GM19455 (cell line): ENCODE measurements at regions not wholly inside any gene's neighbourhood (a gene's known extent, or its start where the extent isn't known, plus 50 kb on each side); places are given as distances from the start of the nearest gene placed in this dataset.
"Not testable (repeated sequence)": the region's sequence is repeated elsewhere in the genome, so short reads cannot be mapped to it uniquely, and the experiment has no call there.

ENCODE experiments used
- ATAC-seq: cut with Tn5 transposase; IDR thresholded peaks from one replicate; pipeline ENCODE4 v1.9.1; 2021; ENCODE audit not compliant: unreplicated experiment

GRCh38 chr3:177613901-177614300 lies 416.6 kb upstream of the TBL1XR1 start:
- no peak for ATAC-seq

GRCh38 chr3:177615015-177615414 lies 417.7 kb upstream of the TBL1XR1 start:
- no peak for ATAC-seq

DNA sequence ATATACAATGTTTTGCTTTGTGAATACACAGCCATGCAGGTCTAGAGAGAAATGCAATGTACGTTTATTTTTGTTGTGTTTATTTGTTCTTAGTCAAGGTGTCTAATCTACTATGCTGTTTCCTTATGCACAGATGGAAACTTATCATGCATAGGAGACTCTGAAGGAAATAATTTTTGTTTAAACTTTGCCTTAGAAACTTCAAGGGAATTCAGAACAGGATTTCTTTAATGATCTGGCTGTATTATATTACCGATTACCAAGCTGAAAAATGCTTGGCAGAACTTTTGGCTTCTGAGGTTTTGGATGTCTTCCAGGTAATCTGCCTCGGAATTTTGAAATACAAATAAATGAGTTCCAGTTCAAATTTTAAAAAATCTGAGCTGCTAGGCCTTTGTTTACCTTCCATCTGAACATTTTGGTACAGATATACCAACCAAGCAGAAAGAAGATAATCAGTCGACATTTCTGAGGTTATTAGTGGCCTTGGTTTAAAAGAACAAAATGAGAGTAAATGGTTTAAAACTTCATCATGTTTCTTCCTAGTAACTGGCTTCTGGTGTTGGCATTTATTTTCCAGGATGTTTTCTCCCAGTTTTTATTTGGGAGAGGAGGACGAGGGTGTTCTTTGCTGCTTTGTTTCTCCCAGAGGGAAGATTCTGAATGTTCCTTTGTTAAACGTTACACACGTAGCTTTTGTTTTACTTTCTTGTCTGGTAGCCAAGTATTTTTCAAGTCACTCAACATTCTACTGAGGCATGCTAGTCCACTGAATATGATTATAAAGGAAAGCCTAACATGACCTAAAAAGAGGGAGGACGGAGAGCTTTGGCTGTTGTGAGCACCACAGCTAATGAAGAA lies 421.8 kb upstream of the TBL1XR1 start:
- ATAC-seq: no peak

- no peak for ATAC-seq
These were observed 422.8 kb upstream of the TBL1XR1 start for GRCh38 chr3:177620073-177620472.

DNA sequence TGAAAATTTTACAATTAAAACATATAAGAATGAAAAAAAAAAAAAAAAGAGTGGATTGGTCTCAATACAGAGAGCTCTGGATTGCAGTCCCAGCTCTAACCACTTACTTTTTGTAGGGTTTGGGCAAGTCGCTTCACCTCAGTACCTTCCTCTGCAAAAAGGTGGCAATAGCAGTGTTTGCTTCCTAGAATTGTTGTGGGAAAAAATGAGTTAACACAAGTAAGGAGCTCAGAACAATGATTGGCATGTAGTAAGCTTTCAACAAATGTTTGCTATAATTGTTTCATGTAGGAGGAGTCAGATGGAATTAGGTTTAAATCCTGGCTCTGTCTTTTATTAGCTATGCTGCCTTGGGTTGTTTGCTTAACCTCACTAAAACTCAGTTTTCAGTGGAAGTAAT lies 425.2 kb upstream of the TBL1XR1 start:
- no peak for ATAC-seq

DNA sequence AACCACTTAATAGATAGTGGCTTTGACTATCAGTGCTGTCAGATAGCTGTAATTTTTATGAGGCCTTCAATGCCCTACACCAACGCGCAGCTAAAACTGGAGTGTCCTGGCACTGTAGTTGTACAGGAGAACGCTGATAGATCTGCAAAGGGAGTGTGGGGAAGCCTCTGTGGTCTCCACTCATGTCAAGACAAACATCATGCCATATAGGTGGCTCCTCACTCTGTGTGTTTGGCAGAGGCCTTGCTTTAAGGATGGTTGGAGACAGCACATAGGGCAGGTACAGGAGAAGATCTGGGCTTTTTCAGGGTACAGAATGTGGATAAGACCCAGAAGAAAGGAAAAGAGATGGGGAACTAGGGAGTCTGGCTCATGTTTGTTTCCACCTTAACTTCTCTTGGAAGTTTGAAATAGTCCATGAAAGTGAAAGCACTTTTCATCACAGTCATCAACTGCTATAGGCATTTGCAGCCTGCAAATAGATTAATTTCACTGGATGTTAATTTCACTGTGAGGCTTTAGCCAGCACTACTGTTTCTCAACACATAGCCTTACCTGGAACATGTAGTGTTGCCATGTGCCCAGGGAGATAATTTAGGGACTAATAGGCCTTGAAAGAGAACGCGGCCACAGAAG lies 425.8 kb upstream of the TBL1XR1 start:
- no peak for ATAC-seq

GRCh38 chr3:177624528-177625495 lies 427.5 kb upstream of the TBL1XR1 start:
- ATAC-seq: no peak

- no peak for ATAC-seq
These were observed 428.8 kb upstream of the TBL1XR1 start for GRCh38 chr3:177626045-177626444.

DNA sequence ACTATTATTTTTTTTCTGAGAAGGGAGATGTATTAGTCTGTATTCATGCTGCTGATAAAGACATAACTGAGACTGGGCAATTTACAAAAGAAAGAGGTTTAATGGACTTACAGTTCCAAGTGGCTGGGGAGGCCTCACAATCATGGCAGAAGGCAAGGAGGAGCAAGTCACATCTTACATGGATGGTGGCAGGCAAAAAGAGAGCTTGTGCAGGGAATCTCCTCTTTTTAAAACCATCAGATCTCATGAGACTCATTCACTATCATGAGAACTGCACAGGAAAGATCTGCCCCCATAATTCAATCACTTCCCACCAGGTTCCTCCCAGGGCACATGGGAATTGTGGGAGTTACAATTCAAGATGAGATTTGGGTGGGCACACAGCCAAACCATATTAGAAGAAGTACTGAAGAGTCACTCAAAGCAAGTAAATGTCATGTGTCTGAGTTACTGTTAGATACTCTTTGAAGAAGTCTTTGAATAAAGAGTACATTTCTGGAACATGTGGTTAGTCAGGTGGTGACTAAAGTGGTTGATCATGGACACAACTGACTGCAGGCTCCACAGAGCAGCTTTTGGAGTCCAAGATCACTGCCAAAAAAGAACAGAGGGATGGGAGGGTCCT lies 430.9 kb upstream of the TBL1XR1 start:
- ATAC-seq: not testable (repeated sequence)

GRCh38 chr3:177629276-177629675 lies 432.0 kb upstream of the TBL1XR1 start:
- no peak for ATAC-seq

DNA sequence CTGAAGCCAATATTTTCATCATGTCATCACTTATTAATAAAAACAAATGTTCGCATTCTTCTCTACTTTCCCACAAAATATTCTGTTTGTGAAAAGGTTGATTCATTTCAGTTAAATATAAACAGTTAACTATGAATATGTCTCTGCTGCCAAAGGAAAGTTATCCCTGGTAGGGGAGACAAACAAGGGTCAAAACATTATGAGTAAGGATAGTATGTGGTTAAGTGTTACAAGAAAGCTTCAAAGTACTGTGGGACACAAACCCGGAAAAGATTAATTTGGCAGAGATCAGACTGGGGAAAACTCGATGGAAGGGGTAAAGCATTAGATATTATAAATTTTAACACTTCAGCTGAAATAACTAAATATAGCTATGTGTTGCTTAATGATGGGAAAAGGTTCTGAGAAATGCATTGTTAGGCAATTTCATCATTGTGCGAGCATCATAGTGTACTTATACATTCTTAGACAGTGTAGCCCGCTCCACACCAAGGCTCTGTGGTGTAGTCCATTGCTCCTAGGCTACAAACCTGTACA lies 436.5 kb upstream of the TBL1XR1 start:
- no peak for ATAC-seq

GRCh38 chr3:177635601-177636106 lies 438.4 kb upstream of the TBL1XR1 start:
- not testable (repeated sequence) for ATAC-seq

DNA sequence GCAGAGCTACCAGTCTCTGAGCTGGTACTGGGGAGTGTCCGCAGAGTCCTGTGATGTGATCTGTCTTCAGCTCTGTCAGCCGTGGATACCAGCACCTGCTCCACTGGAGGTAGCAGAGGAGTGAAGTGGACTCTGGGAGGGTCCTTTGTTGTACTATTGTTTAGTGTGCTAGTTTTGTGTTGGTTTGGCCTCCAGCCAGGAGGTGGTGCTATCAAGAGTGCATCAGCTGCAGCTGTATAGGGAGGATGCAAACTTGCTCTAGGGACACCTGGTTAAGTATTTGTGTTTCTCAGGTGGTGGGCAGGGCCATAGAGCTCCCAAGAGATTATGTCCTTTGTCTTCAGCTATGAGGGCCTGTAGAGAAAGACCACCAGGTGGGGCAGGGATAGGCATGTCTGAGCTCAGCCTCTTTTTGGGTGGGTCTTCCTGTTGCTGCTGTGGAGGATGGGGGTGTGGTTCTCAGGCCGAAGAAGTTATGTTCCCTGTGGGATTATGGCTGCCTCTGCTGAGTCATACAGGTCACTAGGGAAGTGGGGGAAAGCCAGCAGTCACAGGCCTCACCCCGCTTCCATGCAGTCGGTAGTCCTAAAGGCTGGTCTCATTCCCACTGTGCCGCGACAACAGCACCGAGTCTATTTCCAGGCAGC lies 443.2 kb upstream of the TBL1XR1 start:
- no peak for ATAC-seq

- ATAC-seq: no peak
These were observed 443.9 kb upstream of the TBL1XR1 start for GRCh38 chr3:177641206-177641605.

GRCh38 chr3:177642042-177642803 lies 444.9 kb upstream of the TBL1XR1 start:
- no peak for ATAC-seq

DNA sequence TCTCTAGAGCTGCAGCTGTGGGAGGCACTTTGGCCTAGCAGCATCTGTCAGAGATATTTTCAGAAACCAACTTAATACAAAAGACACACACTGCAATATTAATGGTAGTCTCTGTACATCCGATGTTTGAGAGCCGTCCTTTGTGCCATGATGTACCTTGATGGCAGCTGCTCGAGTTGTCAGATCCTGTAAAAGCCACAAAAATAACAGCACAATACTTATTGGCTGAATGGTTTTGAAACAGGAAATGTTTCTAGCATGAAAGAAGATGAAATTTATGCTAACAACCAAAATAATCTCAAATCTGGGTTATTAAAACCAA lies 445.5 kb upstream of the TBL1XR1 start:
- no peak for ATAC-seq

DNA sequence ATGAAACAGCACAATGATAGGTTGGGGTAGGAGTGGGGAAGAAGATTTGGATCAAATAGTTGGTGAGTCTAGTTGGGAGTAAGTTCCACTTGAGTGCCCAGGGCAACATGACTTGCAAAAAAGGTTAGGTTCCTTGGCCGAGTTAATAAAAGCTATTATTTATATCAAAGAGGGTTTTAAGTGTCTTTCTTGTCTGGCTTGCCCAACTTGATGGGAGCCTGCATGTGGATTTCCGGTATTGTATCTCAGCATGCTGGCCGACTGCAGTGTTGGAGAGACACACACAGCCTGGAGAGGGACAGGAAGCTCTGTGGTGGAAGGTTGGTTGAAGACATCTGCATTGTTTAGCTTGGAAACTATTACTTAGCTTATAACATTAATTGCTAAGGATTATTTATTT lies 449.5 kb upstream of the TBL1XR1 start:
- ATAC-seq: no peak

DNA sequence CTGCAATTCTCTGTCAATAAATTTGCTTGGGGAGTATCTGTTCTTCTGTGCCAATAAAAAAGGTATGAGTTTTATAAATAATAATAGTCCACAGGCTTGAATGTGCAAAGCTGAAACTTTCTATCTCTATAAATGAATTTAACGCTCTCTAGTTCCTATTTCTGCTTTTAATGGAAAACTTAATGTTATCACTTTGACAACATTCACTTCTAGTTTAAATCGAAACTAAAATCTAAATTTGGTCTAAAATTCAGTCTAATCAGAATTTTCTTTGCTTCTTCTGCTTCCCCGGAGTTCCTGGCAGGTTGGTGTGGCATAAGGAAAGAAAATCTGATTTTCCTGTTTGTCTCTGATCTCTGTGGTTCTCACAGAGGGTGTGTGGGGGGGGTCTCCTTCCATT lies 450.1 kb upstream of the TBL1XR1 start:
- no peak for ATAC-seq

DNA sequence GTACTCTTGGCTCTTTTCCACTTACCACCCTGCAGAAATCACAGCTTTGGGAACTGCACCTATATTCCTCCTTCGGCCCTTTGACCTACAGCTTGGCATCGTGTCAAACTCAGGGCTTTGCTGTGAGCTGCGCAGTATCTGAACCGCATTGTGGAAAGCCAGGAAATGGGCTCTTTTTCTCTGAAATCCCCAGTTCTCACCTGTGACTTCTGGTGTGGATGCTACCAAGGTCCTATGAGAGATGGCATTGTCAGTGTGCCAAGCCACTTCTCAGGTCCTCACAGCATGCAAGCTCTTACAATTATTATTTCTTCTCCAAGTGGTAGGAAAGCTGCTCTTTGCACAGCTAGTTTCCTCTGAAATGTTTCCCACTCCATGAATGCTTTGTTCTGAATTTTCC lies 450.6 kb upstream of the TBL1XR1 start:
- no peak for ATAC-seq
